ENCODE measurements at regions not wholly inside any gene's neighbourhood (a gene's known extent, or its start where the extent isn't known, plus 50 kb on each side); places are given as distances from the start of the nearest gene placed in this dataset.

DNA sequence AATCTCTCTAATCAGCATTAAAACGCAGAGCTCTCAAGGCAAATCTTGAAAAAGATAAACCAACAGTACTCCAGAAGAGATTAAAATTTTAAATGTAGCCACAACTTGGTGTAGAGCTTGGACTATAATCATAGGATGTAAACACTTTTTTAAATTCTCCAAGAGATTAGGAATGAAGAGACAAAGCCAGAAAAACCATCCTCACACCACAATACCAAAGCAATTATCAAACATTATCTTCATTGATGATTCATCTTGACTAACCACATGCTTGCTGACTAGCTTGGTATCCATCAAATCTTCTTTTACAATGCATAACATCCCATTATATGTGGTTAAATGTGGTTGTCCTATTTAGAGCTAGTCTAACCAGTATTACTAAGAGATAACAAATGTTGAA lies 815.1 kb downstream of the TLE1 start:
- TF ChIP-seq, protein P1, sequence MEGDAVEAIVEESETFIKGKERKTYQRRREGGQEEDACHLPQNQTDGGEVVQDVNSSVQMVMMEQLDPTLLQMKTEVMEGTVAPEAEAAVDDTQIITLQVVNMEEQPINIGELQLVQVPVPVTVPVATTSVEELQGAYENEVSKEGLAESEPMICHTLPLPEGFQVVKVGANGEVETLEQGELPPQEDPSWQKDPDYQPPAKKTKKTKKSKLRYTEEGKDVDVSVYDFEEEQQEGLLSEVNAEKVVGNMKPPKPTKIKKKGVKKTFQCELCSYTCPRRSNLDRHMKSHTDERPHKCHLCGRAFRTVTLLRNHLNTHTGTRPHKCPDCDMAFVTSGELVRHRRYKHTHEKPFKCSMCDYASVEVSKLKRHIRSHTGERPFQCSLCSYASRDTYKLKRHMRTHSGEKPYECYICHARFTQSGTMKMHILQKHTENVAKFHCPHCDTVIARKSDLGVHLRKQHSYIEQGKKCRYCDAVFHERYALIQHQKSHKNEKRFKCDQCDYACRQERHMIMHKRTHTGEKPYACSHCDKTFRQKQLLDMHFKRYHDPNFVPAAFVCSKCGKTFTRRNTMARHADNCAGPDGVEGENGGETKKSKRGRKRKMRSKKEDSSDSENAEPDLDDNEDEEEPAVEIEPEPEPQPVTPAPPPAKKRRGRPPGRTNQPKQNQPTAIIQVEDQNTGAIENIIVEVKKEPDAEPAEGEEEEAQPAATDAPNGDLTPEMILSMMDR (IDR thresholded peaks at IDR 0.05), result no peak
- TF ChIP-seq POLR2A (IDR thresholded peaks at IDR 0.05; ENCODE audit: low read depth) (no peak), POLR2AphosphoS5 (IDR thresholded peaks at IDR 0.05) (no peak), EP300 (IDR thresholded peaks at IDR 0.05) (no peak)
